GM19351 (cell line): ENCODE measurements at regions not wholly inside any gene's neighbourhood (a gene's known extent, or its start where the extent isn't known, plus 50 kb on each side); places are given as distances from the start of the nearest gene placed in this dataset.
"Not testable (repeated sequence)": the region's sequence is repeated elsewhere in the genome, so short reads cannot be mapped to it uniquely, and the experiment has no call there.

Experiments
- ATAC-seq: cut with Tn5 transposase; IDR thresholded peaks from one replicate; pipeline ENCODE4 v1.9.1; 2021; ENCODE audit warnings: mild to moderate bottlenecking, moderate library complexity; ENCODE audit not compliant: unreplicated experiment

- ATAC-seq = no peak
Measured at GRCh38 chr3:18562364-18563154, 137.4 kb upstream of the SATB1 start.

GRCh38 chr3:18559331-18559842 lies 134.2 kb upstream of the SATB1 start:
- ATAC-seq = peak; percentile 60

- no peak for ATAC-seq
Measured at GRCh38 chr3:18558507-18558906, 133.4 kb upstream of the SATB1 start.

- ATAC-seq = no peak
Measured at GRCh38 chr3:18557216-18557615, 132.1 kb upstream of the SATB1 start.

- peak; percentile 92 for ATAC-seq
Measured at GRCh38 chr3:18556503-18557135, 131.5 kb upstream of the SATB1 start.

- ATAC-seq = peak; percentile 13
Measured at GRCh38 chr3:18556001-18556408, 130.9 kb upstream of the SATB1 start.

- not testable (repeated sequence) for ATAC-seq
Measured at GRCh38 chr3:18552579-18553105, 127.5 kb upstream of the SATB1 start.

GRCh38 chr3:18546632-18547031 lies 121.5 kb upstream of the SATB1 start:
- ATAC-seq = peak; percentile 53

- no peak for ATAC-seq
Measured at GRCh38 chr3:18544146-18544545, 119.0 kb upstream of the SATB1 start.

- ATAC-seq = no peak
Measured at GRCh38 chr3:18538463-18539230, 113.5 kb upstream of the SATB1 start.

GRCh38 chr3:18533039-18533438 lies 107.9 kb upstream of the SATB1 start:
- no peak for ATAC-seq

GRCh38 chr3:18531662-18532061 lies 106.5 kb upstream of the SATB1 start:
- peak; percentile 86 for ATAC-seq

- no peak for ATAC-seq
Measured at GRCh38 chr3:18529631-18530030, 104.5 kb upstream of the SATB1 start.

GRCh38 chr3:18527691-18528090 lies 102.6 kb upstream of the SATB1 start:
- no peak for ATAC-seq

GRCh38 chr3:18526667-18527066 lies 101.5 kb upstream of the SATB1 start:
- no peak for ATAC-seq

- ATAC-seq = not testable (repeated sequence)
Measured at GRCh38 chr3:18516170-18516569, 91.0 kb upstream of the SATB1 start.

- ATAC-seq = no peak
Measured at GRCh38 chr3:18513091-18513490, 88.0 kb upstream of the SATB1 start.

GRCh38 chr3:18512007-18512406 lies 86.9 kb upstream of the SATB1 start:
- ATAC-seq = peak; percentile 53

- no peak for ATAC-seq
Measured at GRCh38 chr3:18510947-18511346, 85.8 kb upstream of the SATB1 start.

GRCh38 chr3:18507333-18507732 lies 82.2 kb upstream of the SATB1 start:
- ATAC-seq = no peak

GRCh38 chr3:18505056-18505455 lies 79.9 kb upstream of the SATB1 start:
- ATAC-seq = no peak
